A549 (cell line): ENCODE measurements at regions not wholly inside any gene's neighbourhood (a gene's known extent, or its start where the extent isn't known, plus 50 kb on each side); places are given as distances from the start of the nearest gene placed in this dataset.

Experiments
- EP300 ChIP-seq, 2 experiments: fragments of >200 bp; sonication (Bioruptor Twin); formaldehyde crosslinking; IDR thresholded peaks; 2 replicates in 1 of 2; 3 replicates in 1 of 2; pipeline ENCODE4 v1.6.1; 2016 to 2017
- PHF8 ChIP-seq: fragments of 200-600 bp; sonication (generic); IDR thresholded peaks from 2 replicates; pipeline ENCODE4 v1.6.1; 2016; ENCODE audit warnings: low read depth, mild to moderate bottlenecking, antibody characterized with exemption, moderate library complexity, borderline replicate concordance
- POLR2A ChIP-seq: IDR thresholded peaks from 2 replicates; pipeline ENCODE4 v1.6.1; 2012; ENCODE audit warnings: mild to moderate bottlenecking, low read length
- SREBF2 ChIP-seq: fragments of 450-650 bp; IDR thresholded peaks from 2 replicates; pipeline ENCODE4 v1.6.1; 2014; ENCODE audit warnings: mild to moderate bottlenecking, moderate library complexity
- TF ChIP-seq, protein P1 (sequence below): fragments of >200 bp; sonication (Bioruptor Twin); formaldehyde crosslinking; IDR thresholded peaks from 3 replicates; pipeline ENCODE4 v1.5.1; 2016
- TF ChIP-seq, protein P2 (sequence below): IDR thresholded peaks from 2 replicates; pipeline ENCODE4 v1.6.1; 2012; ENCODE audit warnings: low read depth, borderline replicate concordance

DNA sequence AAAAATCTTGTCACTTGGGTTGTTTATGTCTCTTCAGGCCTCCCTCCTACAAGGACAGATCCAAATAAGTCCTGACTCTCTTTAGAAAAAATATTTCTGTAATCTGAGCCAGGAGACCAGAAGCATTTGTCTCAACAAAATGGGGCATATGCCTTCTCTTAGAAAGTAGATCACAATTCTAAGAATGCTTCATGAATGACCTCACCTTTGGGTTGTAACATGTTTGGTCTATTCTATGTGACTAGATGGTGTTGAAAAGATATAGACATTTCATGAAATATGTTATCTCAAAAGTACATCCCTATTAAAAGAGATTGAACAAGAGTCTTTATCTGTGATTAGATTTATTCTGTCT lies 159.0 kb upstream of the SETBP1 start:
- TF ChIP-seq POLR2A (no peak), EP300 (IDR thresholded peaks at IDR 0.05) (no peak), SREBF2 (no peak), PHF8 (no peak)
- TF ChIP-seq, protein P1, sequence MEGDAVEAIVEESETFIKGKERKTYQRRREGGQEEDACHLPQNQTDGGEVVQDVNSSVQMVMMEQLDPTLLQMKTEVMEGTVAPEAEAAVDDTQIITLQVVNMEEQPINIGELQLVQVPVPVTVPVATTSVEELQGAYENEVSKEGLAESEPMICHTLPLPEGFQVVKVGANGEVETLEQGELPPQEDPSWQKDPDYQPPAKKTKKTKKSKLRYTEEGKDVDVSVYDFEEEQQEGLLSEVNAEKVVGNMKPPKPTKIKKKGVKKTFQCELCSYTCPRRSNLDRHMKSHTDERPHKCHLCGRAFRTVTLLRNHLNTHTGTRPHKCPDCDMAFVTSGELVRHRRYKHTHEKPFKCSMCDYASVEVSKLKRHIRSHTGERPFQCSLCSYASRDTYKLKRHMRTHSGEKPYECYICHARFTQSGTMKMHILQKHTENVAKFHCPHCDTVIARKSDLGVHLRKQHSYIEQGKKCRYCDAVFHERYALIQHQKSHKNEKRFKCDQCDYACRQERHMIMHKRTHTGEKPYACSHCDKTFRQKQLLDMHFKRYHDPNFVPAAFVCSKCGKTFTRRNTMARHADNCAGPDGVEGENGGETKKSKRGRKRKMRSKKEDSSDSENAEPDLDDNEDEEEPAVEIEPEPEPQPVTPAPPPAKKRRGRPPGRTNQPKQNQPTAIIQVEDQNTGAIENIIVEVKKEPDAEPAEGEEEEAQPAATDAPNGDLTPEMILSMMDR = no peak
- TF ChIP-seq, protein P2, sequence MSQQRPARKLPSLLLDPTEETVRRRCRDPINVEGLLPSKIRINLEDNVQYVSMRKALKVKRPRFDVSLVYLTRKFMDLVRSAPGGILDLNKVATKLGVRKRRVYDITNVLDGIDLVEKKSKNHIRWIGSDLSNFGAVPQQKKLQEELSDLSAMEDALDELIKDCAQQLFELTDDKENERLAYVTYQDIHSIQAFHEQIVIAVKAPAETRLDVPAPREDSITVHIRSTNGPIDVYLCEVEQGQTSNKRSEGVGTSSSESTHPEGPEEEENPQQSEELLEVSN = no peak
